Vagina (tissue), 2 donors: ENCODE measurements at regions not wholly inside any gene's neighbourhood (a gene's known extent, or its start where the extent isn't known, plus 50 kb on each side); places are given as distances from the start of the nearest gene placed in this dataset.

Experiments
- POLR2AphosphoS5 ChIP-seq, 2 donors: sonication (generic); formaldehyde crosslinking; IDR thresholded peaks; one replicate each; pipeline ENCODE4 v1.9.0; 2017; ENCODE audit warnings: antibody characterized with exemption in 2 of 2, mild to moderate bottlenecking in 2 of 2, low read depth in 1 of 2; ENCODE audit not compliant: insufficient read depth in 1 of 2
- TF ChIP-seq, protein P1 (sequence below), 3 experiments: fragments of 450-650 bp in 2 of 3; fragments of 200-600 bp in 1 of 3; sonication (generic) in 1 of 3; IDR thresholded peaks; one replicate each; pipeline ENCODE4 v1.5.1; 2017 to 2019; ENCODE audit warnings: antibody characterized with exemption in 3 of 3, mild to moderate bottlenecking in 2 of 3, moderate library complexity in 2 of 3

DNA sequence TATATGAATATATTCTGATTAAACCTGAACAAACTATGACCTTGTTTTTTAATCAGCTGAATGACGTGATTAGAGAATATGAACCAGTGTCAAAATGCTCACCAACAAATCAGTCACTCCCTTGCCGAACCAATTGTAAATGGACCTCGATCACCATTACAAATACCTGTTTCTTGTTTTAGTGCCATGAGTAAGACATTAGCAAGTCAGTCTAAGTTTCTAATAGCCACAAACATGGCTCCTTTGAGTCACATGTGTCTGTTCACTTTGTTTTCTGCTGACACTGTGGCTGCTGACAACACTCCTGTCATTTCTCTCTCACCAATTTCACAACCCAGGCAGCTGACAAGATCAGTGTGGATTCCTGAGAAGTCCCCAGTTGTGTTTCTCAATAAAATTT, 286.2 kb upstream of the MDGA2 start:
- TF ChIP-seq, protein P1, sequence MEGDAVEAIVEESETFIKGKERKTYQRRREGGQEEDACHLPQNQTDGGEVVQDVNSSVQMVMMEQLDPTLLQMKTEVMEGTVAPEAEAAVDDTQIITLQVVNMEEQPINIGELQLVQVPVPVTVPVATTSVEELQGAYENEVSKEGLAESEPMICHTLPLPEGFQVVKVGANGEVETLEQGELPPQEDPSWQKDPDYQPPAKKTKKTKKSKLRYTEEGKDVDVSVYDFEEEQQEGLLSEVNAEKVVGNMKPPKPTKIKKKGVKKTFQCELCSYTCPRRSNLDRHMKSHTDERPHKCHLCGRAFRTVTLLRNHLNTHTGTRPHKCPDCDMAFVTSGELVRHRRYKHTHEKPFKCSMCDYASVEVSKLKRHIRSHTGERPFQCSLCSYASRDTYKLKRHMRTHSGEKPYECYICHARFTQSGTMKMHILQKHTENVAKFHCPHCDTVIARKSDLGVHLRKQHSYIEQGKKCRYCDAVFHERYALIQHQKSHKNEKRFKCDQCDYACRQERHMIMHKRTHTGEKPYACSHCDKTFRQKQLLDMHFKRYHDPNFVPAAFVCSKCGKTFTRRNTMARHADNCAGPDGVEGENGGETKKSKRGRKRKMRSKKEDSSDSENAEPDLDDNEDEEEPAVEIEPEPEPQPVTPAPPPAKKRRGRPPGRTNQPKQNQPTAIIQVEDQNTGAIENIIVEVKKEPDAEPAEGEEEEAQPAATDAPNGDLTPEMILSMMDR (IDR thresholded peaks at IDR 0.05), result no peak
- TF ChIP-seq POLR2AphosphoS5 (IDR thresholded peaks at IDR 0.05; ENCODE audit: insufficient read depth in 1 of 2, low read depth in 1 of 2), result no peak
